Immature natural killer cell (primary cell): ENCODE measurements at regions not wholly inside any gene's neighbourhood (a gene's known extent, or its start where the extent isn't known, plus 50 kb on each side); places are given as distances from the start of the nearest gene placed in this dataset.
"Not testable (repeated sequence)": the region's sequence is repeated elsewhere in the genome, so short reads cannot be mapped to it uniquely, and the experiment has no call there.

ENCODE experiments used
- DNase-seq, 3 donors: peaks; one replicate each; pipeline ENCODE4 v3.0.0; 2022; ENCODE audit warnings: mixed read lengths in 1 of 3
- H3K27ac Mint-ChIP-seq, 6 donors: one replicate each; pipeline ENCODE4 v1.8.0; 2020; ENCODE audit warnings: mixed read lengths in 6 of 6, mild to moderate bottlenecking in 5 of 6, inconsistent platforms in 4 of 6, moderate library complexity in 3 of 6
- H3K27me3 Mint-ChIP-seq, 3 donors: one replicate each; pipeline ENCODE4 v1.8.0; 2020 to 2021; ENCODE audit warnings: low read depth in 3 of 3, mild to moderate bottlenecking in 3 of 3, mixed read lengths in 3 of 3, moderate library complexity in 3 of 3, inconsistent platforms in 1 of 3
- H3K36me3 Mint-ChIP-seq, 3 donors: one replicate each; pipeline ENCODE4 v1.8.0; 2020; ENCODE audit warnings: mixed read lengths in 3 of 3, inconsistent platforms in 2 of 3, mild to moderate bottlenecking in 2 of 3
- H3K4me1 Mint-ChIP-seq, 2 donors: one replicate each; pipeline ENCODE4 v1.8.0; 2020; ENCODE audit warnings: inconsistent platforms in 2 of 2, mild to moderate bottlenecking in 2 of 2, mixed read lengths in 2 of 2, moderate library complexity in 1 of 2
- H3K4me3 Mint-ChIP-seq, 5 donors: one replicate each; pipeline ENCODE4 v1.8.0; 2020; ENCODE audit warnings: mild to moderate bottlenecking in 5 of 5, mixed read lengths in 5 of 5, inconsistent platforms in 3 of 5, moderate library complexity in 3 of 5
- H3K9me3 Mint-ChIP-seq, 6 donors: one replicate each; pipeline ENCODE4 v1.8.0; 2020; ENCODE audit warnings: mild to moderate bottlenecking in 6 of 6, mixed read lengths in 6 of 6, inconsistent platforms in 4 of 6, moderate library complexity in 3 of 6

DNA sequence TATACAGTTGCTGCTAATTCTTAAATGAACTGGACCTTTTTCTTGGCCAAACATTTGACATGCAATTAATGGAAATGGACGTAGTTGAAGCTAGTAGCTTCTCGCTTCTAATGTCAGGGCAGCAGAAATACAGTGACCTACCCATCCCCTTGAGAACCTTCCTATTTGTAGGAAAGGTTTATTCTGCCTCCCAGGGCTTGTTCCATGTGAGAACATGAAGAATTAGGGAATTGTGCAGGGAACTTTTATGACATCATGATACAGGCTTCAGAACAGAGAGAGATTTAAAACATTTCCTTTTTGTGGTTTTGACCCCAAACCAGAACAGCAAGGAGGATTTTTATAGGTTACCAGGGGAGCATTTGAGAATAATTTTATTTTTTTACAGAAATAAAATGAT, 406.6 kb upstream of the PPP2R3A start:
- no peak for DNase-seq
- Mint-ChIP-seq H3K4me1 (no peaks in the 10 kb centered on the region), H3K9me3 (peaks cover 0 to 5% (median 0%) of the 10 kb centered on the region in 6 donors), H3K4me3 (no peak overlapping the region), H3K27ac (no peak overlapping the region), H3K36me3 (no peaks in the 10 kb centered on the region), H3K27me3 (peaks cover 0 to 3% (median 0%) of the 10 kb centered on the region in 3 donors)

- Mint-ChIP-seq H3K4me1 (no peaks in the 10 kb centered on the region), H3K27ac (no peak overlapping the region), H3K27me3 (peaks cover 0 to 3% (median 0%) of the 10 kb centered on the region in 3 donors), H3K36me3 (no peaks in the 10 kb centered on the region), H3K9me3 (peaks cover 0 to 5% (median 0%) of the 10 kb centered on the region in 6 donors), H3K4me3 (no peak overlapping the region)
- DNase-seq, result no peak
These were observed 405.7 kb upstream of the PPP2R3A start for GRCh38 chr3:135559802-135560201.

- no peaks in the 10 kb centered on the region for H3K4me1 Mint-ChIP-seq
- DNase-seq, result no peak
- H3K36me3 Mint-ChIP-seq, result no peaks in the 10 kb centered on the region
- peaks cover 0 to 7% (median 0%) of the 10 kb centered on the region in 6 donors for H3K9me3 Mint-ChIP-seq
- no peak overlapping the region for H3K4me3 Mint-ChIP-seq
- peaks cover 0 to 3% (median 0%) of the 10 kb centered on the region in 3 donors for H3K27me3 Mint-ChIP-seq
- H3K27ac Mint-ChIP-seq, result no peak overlapping the region
These were observed 404.7 kb upstream of the PPP2R3A start for GRCh38 chr3:135560847-135561246.

- no peak overlapping the region for H3K27ac Mint-ChIP-seq
- no peak overlapping the region for H3K4me3 Mint-ChIP-seq
- peaks cover 0 to 3% (median 0%) of the 10 kb centered on the region in 3 donors for H3K27me3 Mint-ChIP-seq
- H3K9me3 Mint-ChIP-seq, result peaks cover 0 to 15% (median 4%) of the 10 kb centered on the region in 6 donors
- no peak for DNase-seq
- H3K36me3 Mint-ChIP-seq, result no peaks in the 10 kb centered on the region
- H3K4me1 Mint-ChIP-seq, result no peaks in the 10 kb centered on the region
These were observed 400.8 kb upstream of the PPP2R3A start for GRCh38 chr3:135564696-135565095.

- Mint-ChIP-seq H3K4me3 (no peak overlapping the region), H3K36me3 (no peaks in the 10 kb centered on the region), H3K27me3 (peaks cover 0 to 3% (median 0%) of the 10 kb centered on the region in 3 donors), H3K9me3 (peaks cover 0 to 15% (median 4%) of the 10 kb centered on the region in 6 donors), H3K4me1 (no peaks in the 10 kb centered on the region), H3K27ac (no peak overlapping the region)
- DNase-seq, result no peak
These were observed 400.0 kb upstream of the PPP2R3A start for GRCh38 chr3:135565546-135565945.

GRCh38 chr3:135567223-135567622, 398.3 kb upstream of the PPP2R3A start:
- Mint-ChIP-seq H3K4me3 (no peak overlapping the region), H3K4me1 (no peaks in the 10 kb centered on the region), H3K9me3 (peaks cover 0 to 15% (median 4%) of the 10 kb centered on the region in 6 donors), H3K27me3 (peaks cover 0 to 4% (median 0%) of the 10 kb centered on the region in 3 donors), H3K36me3 (no peaks in the 10 kb centered on the region), H3K27ac (no peak overlapping the region)
- no peak for DNase-seq

- H3K36me3 Mint-ChIP-seq, result no peaks in the 10 kb centered on the region
- DNase-seq, result no peak
- no peaks in the 10 kb centered on the region for H3K4me1 Mint-ChIP-seq
- H3K9me3 Mint-ChIP-seq, result peaks cover 0 to 14% (median 2%) of the 10 kb centered on the region in 6 donors
- no peaks in the 10 kb centered on the region for H3K27me3 Mint-ChIP-seq
- no peak overlapping the region for H3K4me3 Mint-ChIP-seq
- H3K27ac Mint-ChIP-seq, result no peak overlapping the region
These were observed 388.8 kb upstream of the PPP2R3A start for GRCh38 chr3:135576751-135577150.

DNA sequence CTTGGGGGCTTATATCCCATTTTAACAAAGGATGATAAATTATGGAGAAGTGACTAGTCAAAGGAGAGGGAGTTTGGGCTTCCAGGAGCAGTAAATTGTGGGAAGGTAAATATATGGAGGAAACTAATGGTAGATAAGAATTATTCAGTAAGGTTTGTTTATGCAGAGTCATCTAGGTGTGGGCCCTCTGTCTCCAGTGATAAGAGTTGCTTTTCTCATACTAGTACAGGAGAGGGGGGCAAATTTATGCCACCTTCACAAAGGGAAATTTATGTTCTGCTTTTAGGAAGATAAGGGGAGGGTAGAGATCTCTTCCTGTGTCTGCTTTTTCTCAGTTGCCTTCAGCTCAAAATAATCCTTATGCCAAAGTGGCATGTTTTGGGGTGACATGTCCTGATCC, 383.7 kb upstream of the PPP2R3A start:
- peaks cover 2 to 12% (median 5%) of the 10 kb centered on the region in 6 donors for H3K9me3 Mint-ChIP-seq

GRCh38 chr3:135582800-135583199, 382.7 kb upstream of the PPP2R3A start:
- H3K4me3 Mint-ChIP-seq, result no peak overlapping the region
- H3K9me3 Mint-ChIP-seq, result peaks cover 2 to 12% (median 3%) of the 10 kb centered on the region in 6 donors
- DNase-seq, result no peak
- H3K27me3 Mint-ChIP-seq, result peaks cover 0 to 2% (median 2%) of the 10 kb centered on the region in 3 donors
- no peaks in the 10 kb centered on the region for H3K4me1 Mint-ChIP-seq
- no peaks in the 10 kb centered on the region for H3K36me3 Mint-ChIP-seq
- H3K27ac Mint-ChIP-seq, result no peak overlapping the region

More for the DNA sequence above, 383.7 kb upstream of the PPP2R3A start:
- Mint-ChIP-seq H3K36me3 (no peaks in the 10 kb centered on the region), H3K4me1 (no peaks in the 10 kb centered on the region), H3K27me3 (peaks cover 0 to 2% (median 2%) of the 10 kb centered on the region in 3 donors), H3K27ac (no peak overlapping the region), H3K4me3 (no peak overlapping the region)
- no peak for DNase-seq

DNA sequence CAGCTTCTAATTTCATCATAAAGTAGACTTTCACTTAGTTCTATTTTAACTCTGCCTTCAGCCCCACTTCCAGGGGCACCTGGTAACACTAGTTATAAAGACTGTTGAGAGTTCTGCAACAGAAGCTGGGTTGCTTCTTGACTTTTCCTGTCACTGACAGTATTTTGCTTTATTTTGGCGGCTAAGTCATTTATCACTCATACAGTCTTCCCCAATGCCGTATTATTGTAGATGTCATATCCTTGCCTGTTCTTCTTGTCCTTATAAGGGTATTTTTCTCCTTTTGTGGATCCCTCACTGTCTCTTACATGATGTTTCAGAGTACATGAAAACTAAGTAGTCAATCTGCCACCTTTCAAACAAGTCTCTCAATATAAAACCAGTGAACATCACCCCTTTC, 369.0 kb upstream of the PPP2R3A start:
- H3K27me3 Mint-ChIP-seq, result peaks cover 0 to 2% (median 0%) of the 10 kb centered on the region in 3 donors

GRCh38 chr3:135597855-135598254, 367.7 kb upstream of the PPP2R3A start:
- H3K4me1 Mint-ChIP-seq, result no peaks in the 10 kb centered on the region
- H3K9me3 Mint-ChIP-seq, result peaks cover 0 to 23% (median 4%) of the 10 kb centered on the region in 6 donors
- H3K27ac Mint-ChIP-seq, result no peak overlapping the region
- no peak overlapping the region for H3K4me3 Mint-ChIP-seq
- H3K36me3 Mint-ChIP-seq, result no peaks in the 10 kb centered on the region
- no peak for DNase-seq
- H3K27me3 Mint-ChIP-seq, result peaks cover 0 to 2% (median 0%) of the 10 kb centered on the region in 3 donors

More for the DNA sequence above, 369.0 kb upstream of the PPP2R3A start:
- Mint-ChIP-seq H3K36me3 (no peaks in the 10 kb centered on the region), H3K27ac (no peak overlapping the region), H3K4me3 (no peak overlapping the region), H3K4me1 (no peaks in the 10 kb centered on the region), H3K9me3 (peaks cover 0 to 28% (median 9%) of the 10 kb centered on the region in 6 donors)
- no peak for DNase-seq

- DNase-seq, result no peak
- Mint-ChIP-seq H3K36me3 (no peaks in the 10 kb centered on the region), H3K27me3 (peaks cover 0 to 2% (median 0%) of the 10 kb centered on the region in 3 donors), H3K4me3 (no peak overlapping the region), H3K9me3 (peaks cover 0 to 19% (median 4%) of the 10 kb centered on the region in 6 donors), H3K4me1 (no peaks in the 10 kb centered on the region), H3K27ac (no peak overlapping the region)
These were observed 366.9 kb upstream of the PPP2R3A start for GRCh38 chr3:135598597-135598996.

- not testable (repeated sequence) for H3K4me3 Mint-ChIP-seq, H3K4me1 Mint-ChIP-seq, H3K27ac Mint-ChIP-seq, DNase-seq, H3K36me3 Mint-ChIP-seq, H3K27me3 Mint-ChIP-seq
- H3K9me3 Mint-ChIP-seq, result peaks cover 3 to 14% (median 9%) of the 10 kb centered on the region in 6 donors
These were observed 361.0 kb upstream of the PPP2R3A start for GRCh38 chr3:135604512-135604911.

DNA sequence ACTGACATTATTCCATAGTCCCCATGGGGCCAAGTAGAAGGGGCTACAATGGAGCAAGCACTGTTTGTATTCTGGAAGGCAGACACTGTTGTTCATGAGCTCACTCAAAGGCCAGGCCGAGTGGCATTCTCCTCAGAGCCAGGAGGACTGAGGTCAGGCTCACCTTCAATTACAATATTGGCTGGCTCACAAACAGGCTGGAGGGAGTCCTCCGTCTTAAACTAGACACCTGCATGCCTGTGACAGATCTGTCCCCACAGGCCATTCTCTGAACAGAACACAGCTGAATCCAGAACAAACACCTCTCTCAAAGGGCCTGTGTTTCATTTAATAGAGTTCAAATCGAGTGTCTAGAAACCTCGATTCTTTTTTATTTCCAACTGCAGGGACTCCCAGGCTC, 347.4 kb upstream of the PPP2R3A start:
- H3K4me3 Mint-ChIP-seq, result no peak overlapping the region
- no peak overlapping the region for H3K27ac Mint-ChIP-seq
- peaks cover 0 to 7% (median 0%) of the 10 kb centered on the region in 3 donors for H3K27me3 Mint-ChIP-seq
- no peaks in the 10 kb centered on the region for H3K36me3 Mint-ChIP-seq
- DNase-seq, result no peak
- H3K4me1 Mint-ChIP-seq, result no peaks in the 10 kb centered on the region
- peaks cover 0 to 6% (median under 1%) of the 10 kb centered on the region in 6 donors for H3K9me3 Mint-ChIP-seq
